HCT116 (cell line): ENCODE measurements at regions not wholly inside any gene's neighbourhood (a gene's known extent, or its start where the extent isn't known, plus 50 kb on each side); places are given as distances from the start of the nearest gene placed in this dataset.

ENCODE experiments used
- CTCF ChIP-seq, 3 experiments: fragments of 200-600 bp in 1 of 3; sonication (generic) in 1 of 3; IDR thresholded peaks in 2 of 3; conservative IDR thresholded peaks in 1 of 3; 2 replicates each; pipeline ENCODE4 v1.5.1; 2012 to 2017; ENCODE audit warnings: low read depth in 2 of 3, low read length in 2 of 3, antibody characterized with exemption in 1 of 3, borderline replicate concordance in 1 of 3, control low read depth in 1 of 3, mild to moderate bottlenecking in 1 of 3, mixed read lengths in 1 of 3, mixed run types in 1 of 3, moderate library complexity in 1 of 3; ENCODE audit not compliant: insufficient read depth in 1 of 3
- EZH2phosphoT487 ChIP-seq: fragments of 200-600 bp; IDR thresholded peaks from 2 replicates; pipeline ENCODE4 v1.6.1; 2018; ENCODE audit warnings: antibody characterized with exemption, borderline replicate concordance
- MAX ChIP-seq: IDR thresholded peaks from 2 replicates; pipeline ENCODE4 v1.6.1; 2012
- POLR2A ChIP-seq: IDR thresholded peaks from 2 replicates; pipeline ENCODE4 v1.7.0; 2011; ENCODE audit warnings: borderline replicate concordance; ENCODE audit not compliant: insufficient read depth, insufficient read length; ENCODE audit errors: extremely low read depth
- POLR2AphosphoS5 ChIP-seq: IDR thresholded peaks from 2 replicates; pipeline ENCODE4 v1.6.1; 2011; ENCODE audit warnings: mild to moderate bottlenecking, low read depth, low read length, moderate library complexity
- REST ChIP-seq: IDR thresholded peaks from 2 replicates; pipeline ENCODE4 v1.6.1; 2012; ENCODE audit warnings: low read depth
- SP1 ChIP-seq: IDR thresholded peaks from 2 replicates; pipeline ENCODE4 v1.6.1; 2012; ENCODE audit warnings: low read depth
- TCF7L2 ChIP-seq: IDR thresholded peaks from 2 replicates; pipeline ENCODE4 v1.7.0; 2011; ENCODE audit warnings: borderline replicate concordance, inconsistent platforms; ENCODE audit not compliant: insufficient read depth, insufficient read length; ENCODE audit errors: extremely low read depth
- YY1 ChIP-seq: IDR thresholded peaks from 2 replicates; pipeline ENCODE4 v1.6.1; 2011; ENCODE audit warnings: low read length, low read depth, moderate library complexity, mild to moderate bottlenecking; ENCODE audit not compliant: insufficient replicate concordance; ENCODE audit errors: extremely low read depth

DNA sequence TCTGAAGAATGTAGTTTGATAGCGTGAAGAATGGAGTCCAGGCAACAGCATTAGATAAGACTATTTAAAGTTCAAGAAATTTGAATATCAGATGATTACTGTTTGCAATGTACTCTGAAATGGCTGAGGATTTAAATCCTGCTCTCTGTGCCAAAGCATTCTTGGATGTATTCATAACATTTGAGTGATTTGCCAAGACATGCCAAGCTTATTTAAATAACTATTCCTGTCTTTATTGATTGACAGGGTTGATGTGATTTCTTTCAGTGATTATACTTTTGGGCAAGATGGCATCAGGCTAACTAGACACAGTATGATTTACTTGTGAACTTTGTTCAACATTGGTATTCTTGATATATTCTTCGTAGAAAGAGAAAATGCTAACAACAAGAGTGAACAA is 168.7 kb downstream of the GNAI1 start:
- TF ChIP-seq POLR2AphosphoS5, result no peak
- no peak for TF ChIP-seq CTCF (IDR thresholded peaks at IDR 0.05 in 2 of 3, conservative IDR thresholded peaks at IDR 0.05 in 1 of 3; ENCODE audit: borderline replicate concordance in 1 of 3, insufficient read depth in 1 of 3, low read depth in 2 of 3, low read length in 2 of 3)
- no peak for TF ChIP-seq POLR2A
- no peak for TF ChIP-seq EZH2phosphoT487
- TF ChIP-seq SP1, result no peak
- TF ChIP-seq REST, result no peak
- no peak for TF ChIP-seq YY1
- no peak for TF ChIP-seq TCF7L2
- TF ChIP-seq MAX, result no peak
